ENCODE measurements at regions not wholly inside any gene's neighbourhood (a gene's known extent, or its start where the extent isn't known, plus 50 kb on each side); places are given as distances from the start of the nearest gene placed in this dataset.

DNA sequence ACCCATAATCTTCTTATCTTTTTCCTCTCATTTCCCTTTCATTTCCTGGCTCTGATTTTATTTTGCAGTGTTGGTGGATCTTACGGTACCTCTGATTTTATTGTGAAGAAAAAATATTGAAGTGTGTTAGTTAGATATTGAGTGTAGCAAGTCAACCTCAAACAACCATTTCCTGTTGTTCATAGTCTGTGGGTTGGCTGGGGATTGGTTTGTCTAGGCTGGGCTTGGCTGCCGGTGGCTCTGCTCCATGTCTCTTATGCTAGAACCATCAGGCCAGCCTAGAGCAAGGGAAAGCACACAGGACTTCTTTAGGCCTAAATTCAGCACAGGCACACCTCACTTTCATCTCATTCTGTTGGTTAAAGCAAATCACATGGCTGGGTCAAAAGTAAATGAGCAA lies 383.1 kb upstream of the LCORL start:
- TF ChIP-seq POLR2AphosphoS5 (IDR thresholded peaks at IDR 0.05; ENCODE audit: insufficient read depth, low read depth, low read length) (no peak), MYC (IDR thresholded peaks at IDR 0.05; ENCODE audit: low read depth, low read length) (no peak), EZH2 (IDR thresholded peaks at IDR 0.05; ENCODE audit: borderline replicate concordance, low read depth, low read length, severe bottlenecking) (no peak), POLR2A (IDR thresholded peaks at IDR 0.05; ENCODE audit: low read depth, low read length) (no peak)
- TF ChIP-seq, protein P1, sequence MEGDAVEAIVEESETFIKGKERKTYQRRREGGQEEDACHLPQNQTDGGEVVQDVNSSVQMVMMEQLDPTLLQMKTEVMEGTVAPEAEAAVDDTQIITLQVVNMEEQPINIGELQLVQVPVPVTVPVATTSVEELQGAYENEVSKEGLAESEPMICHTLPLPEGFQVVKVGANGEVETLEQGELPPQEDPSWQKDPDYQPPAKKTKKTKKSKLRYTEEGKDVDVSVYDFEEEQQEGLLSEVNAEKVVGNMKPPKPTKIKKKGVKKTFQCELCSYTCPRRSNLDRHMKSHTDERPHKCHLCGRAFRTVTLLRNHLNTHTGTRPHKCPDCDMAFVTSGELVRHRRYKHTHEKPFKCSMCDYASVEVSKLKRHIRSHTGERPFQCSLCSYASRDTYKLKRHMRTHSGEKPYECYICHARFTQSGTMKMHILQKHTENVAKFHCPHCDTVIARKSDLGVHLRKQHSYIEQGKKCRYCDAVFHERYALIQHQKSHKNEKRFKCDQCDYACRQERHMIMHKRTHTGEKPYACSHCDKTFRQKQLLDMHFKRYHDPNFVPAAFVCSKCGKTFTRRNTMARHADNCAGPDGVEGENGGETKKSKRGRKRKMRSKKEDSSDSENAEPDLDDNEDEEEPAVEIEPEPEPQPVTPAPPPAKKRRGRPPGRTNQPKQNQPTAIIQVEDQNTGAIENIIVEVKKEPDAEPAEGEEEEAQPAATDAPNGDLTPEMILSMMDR (IDR thresholded peaks at IDR 0.05; ENCODE audit: extremely low read depth in 1 of 2, insufficient read depth in 1 of 2, low read depth in 1 of 2, low read length in 2 of 2), result no peak
- TF ChIP-seq, protein P2, sequence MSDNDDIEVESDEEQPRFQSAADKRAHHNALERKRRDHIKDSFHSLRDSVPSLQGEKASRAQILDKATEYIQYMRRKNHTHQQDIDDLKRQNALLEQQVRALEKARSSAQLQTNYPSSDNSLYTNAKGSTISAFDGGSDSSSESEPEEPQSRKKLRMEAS (IDR thresholded peaks at IDR 0.05; ENCODE audit: insufficient read depth, insufficient read length), result no peak

Measured in endothelial cell of umbilical vein (primary cell).